SK-N-MC (cell line): ENCODE measurements at regions not wholly inside any gene's neighbourhood (a gene's known extent, or its start where the extent isn't known, plus 50 kb on each side); places are given as distances from the start of the nearest gene placed in this dataset.

Source experiments
- EZH2 ChIP-seq: fragments of 200-600 bp; sonication (generic); IDR thresholded peaks from one replicate; pipeline ENCODE4 v1.6.1; 2017; ENCODE audit warnings: antibody characterized with exemption
- POLR2AphosphoS5 ChIP-seq: IDR thresholded peaks from 2 replicates; pipeline ENCODE4 v1.6.1; 2012; ENCODE audit warnings: mild to moderate bottlenecking, low read depth, low read length, borderline replicate concordance

- TF ChIP-seq POLR2AphosphoS5 (no peak), EZH2 (no peak)
These were observed 84.1 kb upstream of the TMTC1 start for GRCh38 chr12:29867823-29868222.
